Mesothelial cell of epicardium (in vitro differentiated cells): ENCODE measurements at regions not wholly inside any gene's neighbourhood (a gene's known extent, or its start where the extent isn't known, plus 50 kb on each side); places are given as distances from the start of the nearest gene placed in this dataset.

Experiments
- DNase-seq, 2 experiments: peaks; one replicate each; pipeline ENCODE4 v3.0.0; 2021; ENCODE audit warnings: low spot score in 2 of 2; ENCODE audit not compliant: unreplicated experiment in 2 of 2
- H3K27ac Mint-ChIP-seq: 2 replicates; pipeline ENCODE4 v1.8.0; 2021; ENCODE audit warnings: mixed read lengths
- H3K27me3 Mint-ChIP-seq: 2 replicates; pipeline ENCODE4 v1.8.0; 2021; ENCODE audit warnings: low read depth, mixed read lengths
- H3K36me3 Mint-ChIP-seq: 2 replicates; pipeline ENCODE4 v1.8.0; 2021; ENCODE audit warnings: mixed read lengths
- H3K4me1 Mint-ChIP-seq: 2 replicates; pipeline ENCODE4 v1.8.0; 2021; ENCODE audit warnings: mixed read lengths
- H3K4me3 Mint-ChIP-seq: 2 replicates; pipeline ENCODE4 v1.8.0; 2021; ENCODE audit warnings: mild to moderate bottlenecking, moderate library complexity, mixed read lengths
- H3K9me3 Mint-ChIP-seq: 2 replicates; pipeline ENCODE4 v1.8.0; 2021; ENCODE audit warnings: mixed read lengths
- CTCF ChIP-seq: fragments of 200-600 bp; sonication (generic); IDR thresholded peaks from one replicate; pipeline ENCODE4 v1.5.0; 2021; ENCODE audit warnings: antibody characterized with exemption; ENCODE audit not compliant: unreplicated experiment

GRCh38 chr9:3600672-3601071 is 74.9 kb upstream of the RFX3 start:
- no peak overlapping the region for H3K27ac Mint-ChIP-seq
- H3K9me3 Mint-ChIP-seq, result peaks cover 4% of the 10 kb centered on the region
- DNase-seq, result no peak
- H3K4me1 Mint-ChIP-seq, result peaks cover 9% of the 10 kb centered on the region
- H3K27me3 Mint-ChIP-seq, result no peaks in the 10 kb centered on the region
- H3K36me3 Mint-ChIP-seq, result no peaks in the 10 kb centered on the region
- TF ChIP-seq CTCF, result no peak
- H3K4me3 Mint-ChIP-seq, result no peak overlapping the region

- Mint-ChIP-seq H3K9me3 (peaks cover 4% of the 10 kb centered on the region), H3K27ac (no peak overlapping the region), H3K4me3 (no peak overlapping the region), H3K27me3 (no peaks in the 10 kb centered on the region), H3K4me1 (peaks cover 9% of the 10 kb centered on the region), H3K36me3 (no peaks in the 10 kb centered on the region)
- no peak for TF ChIP-seq CTCF
- no peak for DNase-seq
These were observed 72.0 kb upstream of the RFX3 start for GRCh38 chr9:3597792-3598191.

- peaks cover 11% of the 10 kb centered on the region for H3K36me3 Mint-ChIP-seq
- peaks cover 48% of the 10 kb centered on the region for H3K9me3 Mint-ChIP-seq
- DNase-seq, result no peak
- no peaks in the 10 kb centered on the region for H3K27me3 Mint-ChIP-seq
- H3K4me3 Mint-ChIP-seq, result no peak overlapping the region
- no peak for TF ChIP-seq CTCF
- no peak overlapping the region for H3K27ac Mint-ChIP-seq
- H3K4me1 Mint-ChIP-seq, result no peaks in the 10 kb centered on the region
These were observed 60.3 kb upstream of the RFX3 start for GRCh38 chr9:3586066-3586465.

GRCh38 chr9:3585606-3586005 is 59.8 kb upstream of the RFX3 start:
- H3K27ac Mint-ChIP-seq, result no peak overlapping the region
- H3K27me3 Mint-ChIP-seq, result no peaks in the 10 kb centered on the region
- H3K4me1 Mint-ChIP-seq, result no peaks in the 10 kb centered on the region
- no peak overlapping the region for H3K4me3 Mint-ChIP-seq
- H3K36me3 Mint-ChIP-seq, result peaks cover 14% of the 10 kb centered on the region
- TF ChIP-seq CTCF, result no peak
- peaks cover 50% of the 10 kb centered on the region for H3K9me3 Mint-ChIP-seq
- DNase-seq, result no peak

DNA sequence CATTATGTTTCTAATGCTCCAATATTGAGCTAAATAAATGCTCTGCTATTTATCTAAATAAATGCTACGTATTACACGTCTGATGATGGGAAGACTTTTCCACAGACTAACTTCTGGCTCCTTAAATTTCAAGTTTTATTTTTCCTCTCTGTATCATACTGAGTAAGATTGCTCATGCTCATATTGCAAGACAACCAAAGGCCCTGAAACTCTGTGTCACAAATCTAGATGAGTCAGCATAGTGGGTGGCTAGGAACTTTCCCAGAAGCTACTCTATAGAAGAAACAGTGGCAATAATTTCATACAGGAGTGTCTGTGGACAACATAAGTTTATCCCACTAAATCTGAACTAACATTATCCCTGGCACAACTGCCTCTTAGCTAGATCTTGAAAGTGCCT is 53.0 kb upstream of the RFX3 start:
- no peak for TF ChIP-seq CTCF
- Mint-ChIP-seq H3K27ac (no peak overlapping the region), H3K4me3 (no peak overlapping the region), H3K9me3 (peaks cover 44% of the 10 kb centered on the region), H3K27me3 (no peaks in the 10 kb centered on the region), H3K36me3 (peaks cover 27% of the 10 kb centered on the region), H3K4me1 (no peaks in the 10 kb centered on the region)
- DNase-seq, result no peak

DNA sequence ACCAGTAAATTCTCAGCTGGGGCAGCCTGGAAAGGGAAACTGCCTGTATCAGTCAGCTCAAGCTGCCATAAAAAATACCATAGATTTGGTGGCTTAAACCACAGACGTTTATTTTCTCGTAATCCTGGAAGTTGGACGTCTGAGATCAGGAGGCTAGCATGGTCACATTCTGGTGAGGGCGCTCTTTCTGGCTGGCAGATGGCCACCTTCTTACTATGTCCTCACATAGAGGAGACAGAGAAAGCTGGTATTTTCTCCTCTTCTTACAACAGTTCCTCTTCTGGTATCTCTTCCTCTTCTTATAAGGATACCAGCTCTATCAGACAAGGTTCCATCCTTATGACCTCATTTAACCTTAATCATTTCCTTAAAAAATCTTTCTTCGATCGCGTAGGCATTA is 50.5 kb upstream of the RFX3 start:
- no peaks in the 10 kb centered on the region for H3K4me1 Mint-ChIP-seq
- DNase-seq, result no peak
- TF ChIP-seq CTCF, result no peak
- H3K4me3 Mint-ChIP-seq, result no peak overlapping the region
- peaks cover 21% of the 10 kb centered on the region for H3K9me3 Mint-ChIP-seq
- peaks cover 18% of the 10 kb centered on the region for H3K36me3 Mint-ChIP-seq
- no peaks in the 10 kb centered on the region for H3K27me3 Mint-ChIP-seq
- H3K27ac Mint-ChIP-seq, result no peak overlapping the region
